Panc1 (cell line): ENCODE measurements at regions not wholly inside any gene's neighbourhood (a gene's known extent, or its start where the extent isn't known, plus 50 kb on each side); places are given as distances from the start of the nearest gene placed in this dataset.

Experiments
- ATAC-seq: fragments of 200-7000 bp; cut with Tn5 transposase; 2 replicates; pipeline ENCODE4 v1.9.1; 2020; ENCODE audit warnings: mild to moderate bottlenecking, moderate library complexity
- BruUV-seq: library from RNA; stranded (reverse); fragments of 400-500 nt; replicated peaks from 2 replicates; lab custom pipeline; 2021; lab: Mats Ljungman, UMichigan
- CTCF ChIA-PET: fragments of 300-600 bp; sonication (Branson Sonifier 250); formaldehyde crosslinking; loops from one replicate; lab custom pipeline; 2022; ENCODE audit warnings: antibody characterized with exemption; lab: Charles Lee
- POLR2A ChIA-PET: fragments of 300-600 bp; sonication (Branson Sonifier 250); formaldehyde crosslinking; loops from one replicate; lab custom pipeline; 2022; ENCODE audit warnings: antibody characterized with exemption; lab: Charles Lee
- DNase-seq: peaks from one replicate; pipeline ENCODE4 v3.0.0-alpha.2; 2010; ENCODE audit warnings: low read depth, low spot score
- H3K27ac ChIP-seq: 2 replicates; pipeline ENCODE4 v1.5.1; 2011; ENCODE audit warnings: mild to moderate bottlenecking, low read length, inconsistent platforms
- H3K27me3 ChIP-seq: fragments of 200-500 bp; sonication (Bioruptor generic); 2 replicates; pipeline ENCODE4 v1.6.0; 2014; ENCODE audit warnings: low read length, inconsistent platforms; ENCODE audit not compliant: control insufficient read depth, insufficient read depth
- H3K36me3 ChIP-seq: fragments of 200-500 bp; sonication (Bioruptor generic); 2 replicates; pipeline ENCODE4 v1.5.1; 2014; ENCODE audit warnings: inconsistent platforms, mild to moderate bottlenecking, low read length, moderate library complexity; ENCODE audit not compliant: control insufficient read depth, insufficient read depth
- H3K4me1 ChIP-seq: 2 replicates; pipeline ENCODE4 v1.5.1; 2011; ENCODE audit warnings: inconsistent platforms, mild to moderate bottlenecking, low read length, moderate library complexity; ENCODE audit not compliant: control insufficient read depth, insufficient read depth
- H3K4me3 ChIP-seq, 2 experiments: 2 replicates each; pipeline ENCODE4 v1.5.1; 2011 to 2012; ENCODE audit warnings: low read depth in 2 of 2, low read length in 2 of 2, mild to moderate bottlenecking in 2 of 2, inconsistent platforms in 1 of 2, moderate library complexity in 1 of 2
- H3K9me3 ChIP-seq: fragments of 200-500 bp; sonication (Bioruptor generic); 2 replicates; pipeline ENCODE4 v1.5.1; 2014; ENCODE audit warnings: low read depth, mild to moderate bottlenecking, inconsistent platforms, low read length, moderate library complexity; ENCODE audit not compliant: control insufficient read depth, insufficient read depth
- CTCF ChIP-seq: fragments of 450-650 bp; IDR thresholded peaks from 2 replicates; pipeline ENCODE4 v1.5.1; 2017; ENCODE audit warnings: mild to moderate bottlenecking
- POLR2AphosphoS5 ChIP-seq: IDR thresholded peaks from 2 replicates; pipeline ENCODE4 v1.6.1; 2012; ENCODE audit warnings: mild to moderate bottlenecking, low read depth, low read length, moderate library complexity
- REST ChIP-seq, 2 experiments: IDR thresholded peaks; 2 replicates each; pipeline ENCODE4 v1.6.1; 2011 to 2012; ENCODE audit warnings: low read depth in 2 of 2, control low read depth in 1 of 2, low read length in 1 of 2, mild to moderate bottlenecking in 1 of 2, moderate library complexity in 1 of 2; ENCODE audit not compliant: insufficient read depth in 1 of 2
- SIN3A ChIP-seq: IDR thresholded peaks from 2 replicates; pipeline ENCODE4 v1.6.1; 2012; ENCODE audit warnings: low read depth, mild to moderate bottlenecking, low read length, moderate library complexity, borderline replicate concordance; ENCODE audit not compliant: insufficient read depth
- TCF7L2 ChIP-seq: IDR thresholded peaks from 2 replicates; pipeline ENCODE4 v1.6.1; 2011; ENCODE audit warnings: mild to moderate bottlenecking, low read depth, low read length, inconsistent platforms
- in situ Hi-C: cut with HindIII; loops from 2 replicates; pipeline ENCODE4 v1.10.0; 2016; ENCODE audit warnings: low sequenced_read_pairs, low pct_unique_long_range_greater_than_20kb
- intact Hi-C: fragments of 100-400 bp; cut with micrococcal nuclease; formaldehyde crosslinking; loops from one replicate; pipeline ENCODE4 v1.10.0; 2022; ENCODE audit not compliant: unreplicated experiment

DNA sequence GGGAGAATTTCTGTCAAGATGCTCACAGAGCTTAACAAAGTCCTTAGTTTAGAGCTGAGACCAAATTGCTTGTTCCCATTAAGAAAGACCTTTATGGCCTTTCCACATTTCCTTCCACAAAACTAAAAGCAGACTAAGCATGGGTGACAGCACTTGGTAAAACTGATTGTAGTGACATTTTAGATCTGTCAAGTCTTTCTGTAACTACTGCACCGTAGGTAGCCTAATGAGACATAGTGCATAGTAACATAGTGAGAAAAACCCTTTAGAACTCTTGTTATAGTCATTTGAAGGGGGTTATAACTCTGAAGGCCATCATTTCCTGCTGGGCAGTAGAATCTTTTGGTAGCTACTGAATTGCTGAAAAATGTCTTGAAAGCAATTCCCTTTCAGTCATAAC is 990.9 kb upstream of the CNTN5 start:
- CTCF ChIA-PET, result no interaction called here
- no peaks in the 10 kb centered on the region for H3K27me3 ChIP-seq
- in situ Hi-C loops, result no loop called here

DNA sequence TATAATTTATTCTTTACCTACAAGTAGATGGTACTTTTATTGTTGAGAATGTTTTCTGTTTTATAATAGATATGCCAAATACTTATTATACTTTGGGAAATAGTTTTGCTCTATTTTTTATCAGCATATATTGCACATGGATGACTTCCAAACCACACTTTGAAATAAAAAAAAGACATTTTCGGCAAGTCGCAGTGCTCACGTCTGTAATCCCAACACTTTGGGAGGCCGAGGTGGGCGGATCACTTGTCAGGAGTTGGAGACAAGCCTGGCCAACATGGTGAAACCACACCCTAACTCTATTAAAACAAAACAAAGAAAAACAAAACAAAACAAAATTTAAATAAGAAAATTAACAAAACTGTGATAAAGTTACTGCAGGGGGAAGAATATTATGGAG is 983.9 kb upstream of the CNTN5 start:
- Histone ChIP-seq H3K27me3 (no peaks in the 10 kb centered on the region), H3K27ac (no peak overlapping the region), H3K9me3 (no peaks in the 10 kb centered on the region; the same call in 1 of the 2 replicates), H3K4me3 (no peak overlapping the region), H3K36me3 (no peaks in the 10 kb centered on the region), H3K4me1 (no peaks in the 10 kb centered on the region)
- no TSS peak for BruUV-seq
- POLR2A ChIA-PET, result no interaction called here
- intact Hi-C loops (no loop called here), in situ Hi-C loops (no loop called here)
- ATAC-seq, result no peak
- no peak for DNase-seq
- TF ChIP-seq CTCF (no peak), REST (IDR thresholded peaks at IDR 0.05; ENCODE audit: insufficient read depth in 1 of 2, low read depth in 2 of 2, low read length in 1 of 2) (no peak), POLR2AphosphoS5 (no peak), TCF7L2 (no peak), SIN3A (no peak)
- CTCF ChIA-PET, result no interaction called here

More for the DNA sequence above, 990.9 kb upstream of the CNTN5 start:
- Histone ChIP-seq H3K4me3 (no peak overlapping the region), H3K27ac (no peak overlapping the region), H3K4me1 (no peaks in the 10 kb centered on the region), H3K36me3 (no peaks in the 10 kb centered on the region), H3K9me3 (peaks cover 10% of the 10 kb centered on the region; the same call in 1 of the 2 replicates)
- intact Hi-C loops, result no loop called here
- POLR2A ChIA-PET, result no interaction called here
- ATAC-seq (no peak), DNase-seq (no peak)
- no peak for TF ChIP-seq POLR2AphosphoS5
- TF ChIP-seq SIN3A, result no peak
- TF ChIP-seq REST (IDR thresholded peaks at IDR 0.05; ENCODE audit: insufficient read depth in 1 of 2, low read depth in 2 of 2, low read length in 1 of 2), result no peak
- no peak for TF ChIP-seq TCF7L2
- TF ChIP-seq CTCF, result no peak
- no TSS peak for BruUV-seq
